Body of pancreas (tissue), 4 donors: ENCODE measurements at regions not wholly inside any gene's neighbourhood (a gene's known extent, or its start where the extent isn't known, plus 50 kb on each side); places are given as distances from the start of the nearest gene placed in this dataset.

Experiments
- POLR2A ChIP-seq, 3 donors: fragments of 450-650 bp; IDR thresholded peaks; one replicate each; pipeline ENCODE4 v1.6.1; 2016; ENCODE audit warnings: antibody characterized with exemption in 3 of 3, mild to moderate bottlenecking in 2 of 3
- TF ChIP-seq, protein P1 (sequence below), 7 experiments: fragments of 450-650 bp in 4 of 7; fragments of 200-600 bp in 3 of 7; sonication (generic) in 3 of 7; IDR thresholded peaks; one replicate each; pipeline ENCODE4 v1.5.1; 2016 to 2019; ENCODE audit warnings: antibody characterized with exemption in 7 of 7

DNA sequence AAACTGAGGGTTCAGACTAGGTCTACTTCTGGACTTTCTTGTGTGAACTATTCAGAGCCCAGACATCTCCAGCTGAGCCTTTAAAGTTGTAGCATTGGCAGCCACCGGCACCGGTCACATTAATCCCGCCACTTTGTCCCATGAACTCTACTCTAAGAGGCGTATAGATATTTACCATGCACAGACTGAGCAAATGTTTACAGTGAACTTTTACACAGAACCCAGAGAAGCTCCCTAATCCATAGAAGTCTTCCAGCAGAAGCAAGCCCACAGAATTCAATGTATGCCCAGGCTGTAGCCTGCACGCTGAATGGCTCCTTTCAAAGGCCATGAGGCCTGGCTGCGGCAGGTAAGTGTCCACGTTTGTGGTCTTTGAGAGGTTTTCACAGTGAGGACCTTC is 466.9 kb downstream of the ENC1 start:
- TF ChIP-seq, protein P1, sequence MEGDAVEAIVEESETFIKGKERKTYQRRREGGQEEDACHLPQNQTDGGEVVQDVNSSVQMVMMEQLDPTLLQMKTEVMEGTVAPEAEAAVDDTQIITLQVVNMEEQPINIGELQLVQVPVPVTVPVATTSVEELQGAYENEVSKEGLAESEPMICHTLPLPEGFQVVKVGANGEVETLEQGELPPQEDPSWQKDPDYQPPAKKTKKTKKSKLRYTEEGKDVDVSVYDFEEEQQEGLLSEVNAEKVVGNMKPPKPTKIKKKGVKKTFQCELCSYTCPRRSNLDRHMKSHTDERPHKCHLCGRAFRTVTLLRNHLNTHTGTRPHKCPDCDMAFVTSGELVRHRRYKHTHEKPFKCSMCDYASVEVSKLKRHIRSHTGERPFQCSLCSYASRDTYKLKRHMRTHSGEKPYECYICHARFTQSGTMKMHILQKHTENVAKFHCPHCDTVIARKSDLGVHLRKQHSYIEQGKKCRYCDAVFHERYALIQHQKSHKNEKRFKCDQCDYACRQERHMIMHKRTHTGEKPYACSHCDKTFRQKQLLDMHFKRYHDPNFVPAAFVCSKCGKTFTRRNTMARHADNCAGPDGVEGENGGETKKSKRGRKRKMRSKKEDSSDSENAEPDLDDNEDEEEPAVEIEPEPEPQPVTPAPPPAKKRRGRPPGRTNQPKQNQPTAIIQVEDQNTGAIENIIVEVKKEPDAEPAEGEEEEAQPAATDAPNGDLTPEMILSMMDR (IDR thresholded peaks at IDR 0.05): no peak
- TF ChIP-seq POLR2A (IDR thresholded peaks at IDR 0.05): no peak
